ENCODE measurements at regions not wholly inside any gene's neighbourhood (a gene's known extent, or its start where the extent isn't known, plus 50 kb on each side); places are given as distances from the start of the nearest gene placed in this dataset.

DNA sequence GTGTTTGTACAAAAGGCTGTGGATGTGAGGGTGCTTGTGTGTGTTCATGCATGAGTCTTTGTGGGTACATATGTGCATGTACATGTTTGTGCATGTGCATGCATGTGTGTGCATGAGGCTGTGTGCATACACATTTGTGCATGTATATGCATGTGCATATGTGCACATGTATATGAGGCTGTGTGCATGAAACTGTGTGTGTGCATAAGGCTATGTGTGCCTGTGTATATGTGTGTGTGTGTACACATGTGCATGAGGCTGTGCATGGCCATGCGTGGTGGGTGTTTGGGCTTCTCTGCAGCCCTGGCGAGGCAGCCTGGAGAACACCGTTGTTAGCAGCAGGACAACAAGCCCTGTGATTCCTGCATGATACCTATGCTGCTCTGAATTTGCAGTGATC lies 207.7 kb upstream of the ADCY1 start:
- TF ChIP-seq, protein P1, sequence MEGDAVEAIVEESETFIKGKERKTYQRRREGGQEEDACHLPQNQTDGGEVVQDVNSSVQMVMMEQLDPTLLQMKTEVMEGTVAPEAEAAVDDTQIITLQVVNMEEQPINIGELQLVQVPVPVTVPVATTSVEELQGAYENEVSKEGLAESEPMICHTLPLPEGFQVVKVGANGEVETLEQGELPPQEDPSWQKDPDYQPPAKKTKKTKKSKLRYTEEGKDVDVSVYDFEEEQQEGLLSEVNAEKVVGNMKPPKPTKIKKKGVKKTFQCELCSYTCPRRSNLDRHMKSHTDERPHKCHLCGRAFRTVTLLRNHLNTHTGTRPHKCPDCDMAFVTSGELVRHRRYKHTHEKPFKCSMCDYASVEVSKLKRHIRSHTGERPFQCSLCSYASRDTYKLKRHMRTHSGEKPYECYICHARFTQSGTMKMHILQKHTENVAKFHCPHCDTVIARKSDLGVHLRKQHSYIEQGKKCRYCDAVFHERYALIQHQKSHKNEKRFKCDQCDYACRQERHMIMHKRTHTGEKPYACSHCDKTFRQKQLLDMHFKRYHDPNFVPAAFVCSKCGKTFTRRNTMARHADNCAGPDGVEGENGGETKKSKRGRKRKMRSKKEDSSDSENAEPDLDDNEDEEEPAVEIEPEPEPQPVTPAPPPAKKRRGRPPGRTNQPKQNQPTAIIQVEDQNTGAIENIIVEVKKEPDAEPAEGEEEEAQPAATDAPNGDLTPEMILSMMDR (IDR thresholded peaks at IDR 0.05), result no peak
- H3K36me3 ChIP-seq, result no peaks in the 10 kb centered on the region

DNA sequence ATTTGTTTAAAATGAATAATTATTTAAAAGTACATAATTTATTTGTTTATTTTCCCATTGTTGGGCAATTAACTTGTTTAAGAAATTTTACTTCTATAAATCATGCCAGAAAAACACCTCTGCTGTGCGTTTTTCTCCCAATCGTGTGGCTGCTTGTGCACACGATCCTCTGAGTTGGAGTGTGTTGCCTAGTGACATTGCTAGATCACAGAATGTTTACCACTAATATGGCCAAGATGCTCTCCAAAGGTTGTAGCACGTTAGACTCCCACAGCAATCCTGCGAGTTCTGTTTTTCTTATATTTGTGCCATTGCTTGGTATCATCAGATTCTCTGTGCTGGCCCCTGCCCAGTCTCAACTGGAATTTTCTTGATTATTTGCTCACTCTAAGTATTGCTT lies 207.1 kb upstream of the ADCY1 start:
- TF ChIP-seq, protein P1 (IDR thresholded peaks at IDR 0.05), result no peak
- Histone ChIP-seq H3K4me1 (ENCODE audit: control insufficient read depth in 1 of 2, insufficient read depth in 1 of 2, low read depth in 1 of 2, low read length in 1 of 2) (no peaks in the 10 kb centered on the region), H3K27ac (no peak overlapping the region), H3K4me3 (ENCODE audit: low read depth in 1 of 2, low read length in 1 of 2) (no peak overlapping the region), H3K36me3 (no peaks in the 10 kb centered on the region), H3K9me3 (no peaks in the 10 kb centered on the region), H3K27me3 (no peaks in the 10 kb centered on the region)

More for the DNA sequence above, 207.7 kb upstream of the ADCY1 start:
- Histone ChIP-seq H3K9me3 (no peaks in the 10 kb centered on the region), H3K27ac (no peak overlapping the region), H3K4me3 (ENCODE audit: low read depth in 1 of 2, low read length in 1 of 2) (no peak overlapping the region), H3K4me1 (ENCODE audit: control insufficient read depth in 1 of 2, insufficient read depth in 1 of 2, low read depth in 1 of 2, low read length in 1 of 2) (no peaks in the 10 kb centered on the region), H3K27me3 (no peaks in the 10 kb centered on the region)

- Histone ChIP-seq H3K4me3 (ENCODE audit: low read depth in 1 of 2, low read length in 1 of 2) (no peak overlapping the region), H3K27ac (no peak overlapping the region), H3K9me3 (no peaks in the 10 kb centered on the region), H3K4me1 (ENCODE audit: control insufficient read depth in 1 of 2, insufficient read depth in 1 of 2, low read depth in 1 of 2, low read length in 1 of 2) (no peaks in the 10 kb centered on the region), H3K36me3 (no peaks in the 10 kb centered on the region), H3K27me3 (no peaks in the 10 kb centered on the region)
- TF ChIP-seq, protein P1 (IDR thresholded peaks at IDR 0.05), result no peak
These were observed 205.9 kb upstream of the ADCY1 start for GRCh38 chr7:45368129-45368807.

DNA sequence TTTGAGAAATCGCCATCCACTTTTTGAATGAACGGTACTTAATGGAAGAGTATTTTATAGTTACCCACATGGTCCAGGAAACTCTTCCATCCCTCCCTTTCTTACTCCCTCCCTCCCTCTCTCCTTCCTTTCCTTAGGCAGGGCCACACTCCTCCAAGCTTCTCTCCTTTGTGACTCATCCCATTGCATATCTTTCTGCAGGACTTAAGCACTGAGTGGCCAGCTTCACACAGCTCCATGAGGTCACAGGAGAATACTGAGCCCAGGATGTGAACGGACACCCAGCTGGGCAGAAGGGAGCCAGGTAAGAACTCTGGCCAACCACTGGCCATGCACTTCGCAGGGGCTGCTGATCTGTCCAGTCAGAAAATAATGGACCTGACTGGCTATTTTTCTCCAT lies 189.7 kb upstream of the ADCY1 start:
- H3K27me3 ChIP-seq, result no peaks in the 10 kb centered on the region
- TF ChIP-seq, protein P1 (IDR thresholded peaks at IDR 0.05), result no peak
- no peaks in the 10 kb centered on the region for H3K4me1 ChIP-seq (ENCODE audit: control insufficient read depth in 1 of 2, insufficient read depth in 1 of 2, low read depth in 1 of 2, low read length in 1 of 2)
- no peak overlapping the region for H3K27ac ChIP-seq
- H3K36me3 ChIP-seq, result no peaks in the 10 kb centered on the region
- no peak overlapping the region for H3K4me3 ChIP-seq (ENCODE audit: low read depth in 1 of 2, low read length in 1 of 2)
- H3K9me3 ChIP-seq, result no peaks in the 10 kb centered on the region

DNA sequence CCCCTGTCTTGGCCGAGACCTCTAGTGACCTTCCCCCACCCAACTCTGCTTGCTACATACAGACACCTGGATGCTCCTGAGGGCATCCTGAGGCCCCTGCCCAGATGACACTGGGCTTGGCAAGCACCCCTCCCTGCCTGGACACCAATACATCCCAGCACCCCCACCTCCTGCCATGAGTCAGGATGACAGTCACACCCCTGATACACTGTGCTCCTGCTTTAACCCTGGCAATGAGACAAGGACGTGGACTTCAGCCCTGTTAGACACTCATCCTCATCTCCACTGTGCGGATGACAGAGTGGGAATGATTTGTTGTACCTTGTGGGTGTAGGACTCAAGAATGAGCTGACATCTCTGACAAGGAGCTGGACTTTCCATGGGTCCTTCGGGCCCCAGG lies 186.3 kb upstream of the ADCY1 start:
- no peak overlapping the region for H3K27ac ChIP-seq

More for the DNA sequence above, 186.3 kb upstream of the ADCY1 start:
- H3K4me3 ChIP-seq (ENCODE audit: low read depth in 1 of 2, low read length in 1 of 2), result no peak overlapping the region
- H3K9me3 ChIP-seq, result no peaks in the 10 kb centered on the region
- H3K27me3 ChIP-seq, result no peaks in the 10 kb centered on the region
- TF ChIP-seq, protein P1 (IDR thresholded peaks at IDR 0.05), result no peak
- no peaks in the 10 kb centered on the region for H3K4me1 ChIP-seq (ENCODE audit: control insufficient read depth in 1 of 2, insufficient read depth in 1 of 2, low read depth in 1 of 2, low read length in 1 of 2)
- no peaks in the 10 kb centered on the region for H3K36me3 ChIP-seq
